Natural killer cell (primary cell): ENCODE measurements at regions not wholly inside any gene's neighbourhood (a gene's known extent, or its start where the extent isn't known, plus 50 kb on each side); places are given as distances from the start of the nearest gene placed in this dataset.

Experiments used
- ATAC-seq, 3 donors: fragments of 150-1000 bp in 2 of 3; fragments of 200-7000 bp in 1 of 3; cut with Tn5 transposase; 1 replicate in 1 of 3; 2 replicates in 2 of 3; pipeline ENCODE4 v1.10.0; 2021; ENCODE audit warnings: mild to moderate bottlenecking in 2 of 3, moderate library complexity in 2 of 3
- DNase-seq, 2 donors: peaks; one replicate each; pipeline versions ENCODE4 v3.0.0 to v3.0.0-alpha.2; 2013 to 2021; ENCODE audit warnings: mixed read lengths in 1 of 2
- H3K27ac ChIP-seq: one replicate; pipeline ENCODE4 v1.5.1; 2013; ENCODE audit warnings: mild to moderate bottlenecking, low read length
- H3K27me3 ChIP-seq: one replicate; pipeline ENCODE4 v1.6.1; 2013; ENCODE audit warnings: low read length; ENCODE audit not compliant: control insufficient read depth, insufficient read depth
- H3K36me3 ChIP-seq: one replicate; pipeline ENCODE4 v1.6.1; 2013; ENCODE audit warnings: low read length; ENCODE audit not compliant: control insufficient read depth, insufficient read depth
- H3K4me1 ChIP-seq: one replicate; pipeline ENCODE4 v1.6.1; 2013; ENCODE audit warnings: low read length; ENCODE audit not compliant: control insufficient read depth, insufficient read depth
- H3K4me3 ChIP-seq: one replicate; pipeline ENCODE4 v1.5.1; 2013; ENCODE audit warnings: low read length
- H3K9me3 ChIP-seq: one replicate; pipeline ENCODE4 v1.6.1; 2013; ENCODE audit warnings: low read length; ENCODE audit not compliant: control insufficient read depth, insufficient read depth
- H3K27ac Mint-ChIP-seq, 2 donors: one replicate each; pipeline ENCODE4 v1.8.0; 2022; ENCODE audit warnings: mild to moderate bottlenecking in 2 of 2, mixed read lengths in 2 of 2, moderate library complexity in 1 of 2
- H3K27me3 Mint-ChIP-seq, 2 donors: one replicate each; pipeline ENCODE4 v1.8.0; 2022; ENCODE audit warnings: low read depth in 2 of 2, mixed read lengths in 2 of 2
- H3K36me3 Mint-ChIP-seq: one replicate; pipeline ENCODE4 v1.8.0; 2022; ENCODE audit warnings: mixed read lengths
- H3K4me1 Mint-ChIP-seq, 2 donors: one replicate each; pipeline ENCODE4 v1.8.0; 2022; ENCODE audit warnings: mixed read lengths in 2 of 2
- H3K4me3 Mint-ChIP-seq: one replicate; pipeline ENCODE4 v1.8.0; 2022; ENCODE audit warnings: mild to moderate bottlenecking, moderate library complexity, mixed read lengths
- H3K9me3 Mint-ChIP-seq, 2 donors: one replicate each; pipeline ENCODE4 v1.8.0; 2022; ENCODE audit warnings: mixed read lengths in 2 of 2
- WGBS: methylation state at CpG from one replicate; pipeline ENCODE4 v1.1.7; 2013; ENCODE audit warnings: missing lambda C conversion rate; ENCODE audit not compliant: insufficient coverage; 5-methylcytosine and 5-hydroxymethylcytosine counted together
- intact Hi-C: fragments of 100-400 bp; cut with micrococcal nuclease; formaldehyde crosslinking; loops from one replicate; pipeline ENCODE4 v1.14.2; 2022
- TF ChIP-seq, protein P1 (sequence below): fragments of 200-600 bp; IDR thresholded peaks from one replicate; pipeline ENCODE4 v1.8.0; 2022; ENCODE audit warnings: antibody characterized with exemption

DNA sequence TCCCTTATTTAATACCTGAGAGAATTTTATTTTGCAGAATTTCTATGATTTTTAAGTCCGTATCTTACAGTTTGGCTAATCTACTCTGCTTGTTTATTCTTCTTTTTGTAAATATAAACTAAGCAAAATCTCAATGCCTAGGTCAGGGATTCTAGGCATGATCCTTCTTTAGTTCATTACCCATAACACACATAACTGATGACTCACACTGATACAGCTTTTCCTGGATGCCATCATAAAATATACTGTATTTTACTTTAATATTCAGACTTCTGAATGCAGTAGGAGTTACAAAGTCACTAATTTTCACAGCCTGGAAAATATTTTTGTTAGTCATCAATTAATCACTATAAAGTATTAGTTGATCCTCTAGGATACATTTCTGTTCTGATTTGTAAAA lies 898.2 kb upstream of the RAG2 start:
- Histone ChIP-seq H3K27me3 (no peaks in the 10 kb centered on the region), H3K9me3 (peaks cover 3% of the 10 kb centered on the region), H3K27ac (no peak overlapping the region), H3K4me1 (no peaks in the 10 kb centered on the region), H3K36me3 (no peaks in the 10 kb centered on the region), H3K4me3 (no peak overlapping the region)
- DNase-seq: no peak
- Mint-ChIP-seq H3K27me3 (no peaks in the 10 kb centered on the region), H3K4me1 (no peaks in the 10 kb centered on the region), H3K9me3 (peaks cover 0 to 3% of the 10 kb centered on the region in 2 donors), H3K4me3 (no peak overlapping the region), H3K36me3 (no peaks in the 10 kb centered on the region), H3K27ac (no peak overlapping the region)
- no CpG with 5 or more reads among the region's 1 CpG for WGBS
- no peak for ATAC-seq
- TF ChIP-seq, protein P1, sequence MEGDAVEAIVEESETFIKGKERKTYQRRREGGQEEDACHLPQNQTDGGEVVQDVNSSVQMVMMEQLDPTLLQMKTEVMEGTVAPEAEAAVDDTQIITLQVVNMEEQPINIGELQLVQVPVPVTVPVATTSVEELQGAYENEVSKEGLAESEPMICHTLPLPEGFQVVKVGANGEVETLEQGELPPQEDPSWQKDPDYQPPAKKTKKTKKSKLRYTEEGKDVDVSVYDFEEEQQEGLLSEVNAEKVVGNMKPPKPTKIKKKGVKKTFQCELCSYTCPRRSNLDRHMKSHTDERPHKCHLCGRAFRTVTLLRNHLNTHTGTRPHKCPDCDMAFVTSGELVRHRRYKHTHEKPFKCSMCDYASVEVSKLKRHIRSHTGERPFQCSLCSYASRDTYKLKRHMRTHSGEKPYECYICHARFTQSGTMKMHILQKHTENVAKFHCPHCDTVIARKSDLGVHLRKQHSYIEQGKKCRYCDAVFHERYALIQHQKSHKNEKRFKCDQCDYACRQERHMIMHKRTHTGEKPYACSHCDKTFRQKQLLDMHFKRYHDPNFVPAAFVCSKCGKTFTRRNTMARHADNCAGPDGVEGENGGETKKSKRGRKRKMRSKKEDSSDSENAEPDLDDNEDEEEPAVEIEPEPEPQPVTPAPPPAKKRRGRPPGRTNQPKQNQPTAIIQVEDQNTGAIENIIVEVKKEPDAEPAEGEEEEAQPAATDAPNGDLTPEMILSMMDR: no peak
- intact Hi-C loops: no loop called here

DNA sequence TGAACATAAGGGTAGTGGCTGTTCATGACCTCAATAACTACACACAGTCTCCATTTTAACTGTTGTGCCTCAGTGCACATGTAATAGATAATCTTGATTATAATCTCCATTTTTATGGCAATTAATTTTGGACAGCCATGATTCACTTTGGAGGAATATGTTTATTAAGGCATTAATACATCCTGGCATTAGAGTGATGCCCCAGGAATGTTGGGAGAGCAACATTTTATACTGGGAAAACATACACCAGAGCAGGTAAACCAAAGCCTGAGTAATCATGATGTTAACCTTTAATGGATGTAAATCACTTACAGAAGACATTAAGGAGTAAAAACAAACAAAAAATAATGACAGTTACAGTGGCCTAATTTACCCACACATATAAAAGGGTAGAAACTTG lies 886.3 kb upstream of the RAG2 start:
- Histone ChIP-seq H3K27me3 (no peaks in the 10 kb centered on the region), H3K4me3 (no peak overlapping the region), H3K4me1 (no peaks in the 10 kb centered on the region), H3K27ac (no peak overlapping the region), H3K36me3 (no peaks in the 10 kb centered on the region), H3K9me3 (no peaks in the 10 kb centered on the region)
- ATAC-seq (no peak), DNase-seq (no peak)
- Mint-ChIP-seq H3K27me3 (no peaks in the 10 kb centered on the region), H3K36me3 (no peaks in the 10 kb centered on the region), H3K4me1 (no peaks in the 10 kb centered on the region), H3K4me3 (no peak overlapping the region), H3K27ac (no peak overlapping the region), H3K9me3 (no peaks in the 10 kb centered on the region)
- TF ChIP-seq, protein P1: no peak
- intact Hi-C loops: no loop called here

DNA sequence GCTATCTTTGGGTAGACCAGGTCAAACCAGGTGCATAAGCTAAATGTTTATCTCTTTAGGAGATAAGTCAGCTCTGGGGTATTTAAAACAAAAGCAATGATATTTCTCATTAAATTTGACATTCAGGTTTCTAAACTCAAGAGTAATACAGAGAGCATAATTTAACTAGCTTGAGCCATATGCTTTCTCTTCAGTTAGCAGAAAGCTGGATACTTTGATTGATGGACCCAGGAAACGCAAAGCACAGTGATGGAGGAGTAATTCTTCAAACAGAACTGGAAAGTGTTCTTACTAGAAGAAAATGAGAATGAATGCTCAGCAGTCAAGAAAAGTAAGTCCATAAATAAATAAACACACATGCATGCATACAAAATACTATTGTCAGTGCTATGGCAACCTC lies 885.7 kb upstream of the RAG2 start:
- H3K27me3 Mint-ChIP-seq: no peaks in the 10 kb centered on the region
- no peak overlapping the region for H3K4me3 Mint-ChIP-seq
- TF ChIP-seq, protein P1: no peak
- no peaks in the 10 kb centered on the region for H3K4me1 Mint-ChIP-seq
- ATAC-seq: no peak
- no peaks in the 10 kb centered on the region for H3K4me1 ChIP-seq
- no peak overlapping the region for H3K4me3 ChIP-seq
- no peak for DNase-seq
- H3K36me3 Mint-ChIP-seq: no peaks in the 10 kb centered on the region
- no peaks in the 10 kb centered on the region for H3K9me3 Mint-ChIP-seq
- H3K9me3 ChIP-seq: no peaks in the 10 kb centered on the region
- 89% methylated on average over 1 of the region's 1 CpG for whole genome bisulfite sequencing
- H3K27me3 ChIP-seq: no peaks in the 10 kb centered on the region
- H3K27ac Mint-ChIP-seq: no peak overlapping the region
- intact Hi-C loops: no loop called here
- H3K27ac ChIP-seq: no peak overlapping the region
- H3K36me3 ChIP-seq: no peaks in the 10 kb centered on the region

DNA sequence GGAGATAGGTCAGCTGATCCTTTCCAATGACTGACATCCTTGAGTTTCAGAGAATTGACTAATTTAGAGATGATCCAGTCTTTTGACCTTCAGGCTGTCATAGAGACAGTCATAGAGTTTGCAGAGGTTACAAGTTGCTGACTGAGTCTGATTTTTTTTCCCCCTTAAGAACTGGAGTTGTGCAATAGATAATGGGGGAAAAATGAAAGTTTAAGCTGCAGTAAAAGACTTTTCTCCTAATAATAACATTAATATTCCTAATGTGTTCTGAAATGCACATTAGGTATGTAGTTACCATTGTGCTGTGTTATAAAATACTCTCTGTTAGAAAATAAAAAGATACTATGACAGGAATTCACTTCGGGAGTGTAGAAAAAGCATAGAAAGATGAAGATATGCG lies 876.9 kb upstream of the RAG2 start:
- no peaks in the 10 kb centered on the region for H3K27me3 ChIP-seq
- TF ChIP-seq, protein P1: no peak

More for the DNA sequence above, 876.9 kb upstream of the RAG2 start:
- H3K9me3 Mint-ChIP-seq: peaks cover under 1 to 4% of the 10 kb centered on the region in 2 donors
- H3K27me3 Mint-ChIP-seq: no peaks in the 10 kb centered on the region
- Histone ChIP-seq H3K36me3 (no peaks in the 10 kb centered on the region), H3K4me1 (no peaks in the 10 kb centered on the region), H3K9me3 (no peaks in the 10 kb centered on the region), H3K27ac (no peak overlapping the region), H3K4me3 (no peak overlapping the region)
- WGBS: 92% methylated on average over 2 of the region's 2 CpGs
- intact Hi-C loops: no loop called here
- H3K27ac Mint-ChIP-seq: no peak overlapping the region
- no peaks in the 10 kb centered on the region for H3K36me3 Mint-ChIP-seq
- H3K4me3 Mint-ChIP-seq: no peak overlapping the region
- H3K4me1 Mint-ChIP-seq: no peaks in the 10 kb centered on the region
- ATAC-seq (no peak), DNase-seq (no peak)
